PC-9 (cell line): ENCODE measurements at regions not wholly inside any gene's neighbourhood (a gene's known extent, or its start where the extent isn't known, plus 50 kb on each side); places are given as distances from the start of the nearest gene placed in this dataset.

Source experiments
- BruUV-seq: library from RNA; stranded (reverse); fragments of 400-500 nt; replicated peaks from 2 replicates; lab custom pipeline; 2021; lab: Mats Ljungman, UMichigan
- CTCF ChIA-PET: fragments of 300-600 bp; sonication (Branson Sonifier 250); formaldehyde crosslinking; loops from one replicate; lab custom pipeline; 2022; ENCODE audit warnings: antibody characterized with exemption; lab: Charles Lee
- POLR2A ChIA-PET: fragments of 300-600 bp; sonication (Branson Sonifier 250); formaldehyde crosslinking; loops from one replicate; lab custom pipeline; 2022; ENCODE audit warnings: antibody characterized with exemption; ENCODE audit not compliant: unreplicated experiment; lab: Charles Lee
- DNase-seq, 2 experiments: peaks; one replicate each; pipeline versions ENCODE4 v3.0.0 to v3.0.0-alpha.2; 2015 to 2022; ENCODE audit warnings: mixed read lengths in 1 of 2
- H2AFZ ChIP-seq: fragments of 200-600 bp; sonication (generic); 2 replicates; pipeline ENCODE4 v1.8.1; 2017; ENCODE audit warnings: antibody characterized with exemption
- H3F3A ChIP-seq: fragments of 200-600 bp; sonication (generic); 2 replicates; pipeline ENCODE4 v1.8.1; 2017; ENCODE audit warnings: antibody characterized with exemption, mild to moderate bottlenecking, low read depth; ENCODE audit not compliant: insufficient read depth
- H3K27ac ChIP-seq: fragments of 200-600 bp; sonication (generic); 2 replicates; pipeline ENCODE4 v1.6.1; 2016; ENCODE audit warnings: mixed run types
- H3K27me3 ChIP-seq: fragments of 200-600 bp; sonication (generic); 2 replicates; pipeline ENCODE4 v1.6.1; 2016; ENCODE audit warnings: low read depth, mixed run types; ENCODE audit not compliant: insufficient read depth
- H3K36me3 ChIP-seq: fragments of 200-600 bp; sonication (generic); 2 replicates; pipeline ENCODE4 v1.6.1; 2016; ENCODE audit warnings: low read depth, mixed run types
- H3K4me1 ChIP-seq: fragments of 200-600 bp; sonication (generic); replicated peaks from 2 replicates; pipeline ENCODE4 v1.6.1; 2016; ENCODE audit warnings: mixed run types; ENCODE audit not compliant: insufficient read depth
- H3K4me2 ChIP-seq: fragments of 200-600 bp; sonication (generic); 2 replicates; pipeline ENCODE4 v1.6.1; 2017; ENCODE audit warnings: mixed run types
- H3K4me3 ChIP-seq: fragments of 200-600 bp; sonication (generic); 2 replicates; pipeline ENCODE4 v1.6.1; 2016; ENCODE audit warnings: mixed run types
- H3K79me2 ChIP-seq: fragments of 200-600 bp; sonication (generic); 2 replicates; pipeline ENCODE4 v1.6.1; 2017; ENCODE audit warnings: low read depth, mixed run types
- H3K9me2 ChIP-seq: fragments of 200-600 bp; sonication (generic); 2 replicates; pipeline ENCODE4 v1.8.1; 2017; ENCODE audit warnings: mild to moderate bottlenecking; ENCODE audit not compliant: insufficient read depth
- H3K9me3 ChIP-seq: fragments of 200-600 bp; sonication (generic); 2 replicates; pipeline ENCODE4 v1.8.1; 2016; ENCODE audit warnings: low read depth; ENCODE audit not compliant: insufficient read depth
- H4K20me1 ChIP-seq: fragments of 200-600 bp; sonication (generic); 2 replicates; pipeline ENCODE4 v1.8.1; 2017; ENCODE audit not compliant: insufficient read depth
- EZH2 ChIP-seq: fragments of 200-600 bp; sonication (generic); IDR thresholded peaks from 2 replicates; pipeline ENCODE4 v1.8.0; 2017; ENCODE audit warnings: antibody characterized with exemption, low read depth
- intact Hi-C: fragments of 100-400 bp; cut with micrococcal nuclease; formaldehyde crosslinking; loops from one replicate; pipeline ENCODE4 v1.10.0; 2022; ENCODE audit not compliant: unreplicated experiment
- TF ChIP-seq, protein P1 (sequence below): fragments of 200-600 bp; sonication (generic); conservative IDR thresholded peaks from 2 replicates; pipeline ENCODE4 v1.6.1; 2017; ENCODE audit warnings: mixed run types, antibody characterized with exemption, mild to moderate bottlenecking, moderate library complexity

- Histone ChIP-seq H3K4me2 (no peak overlapping the region), H3K36me3 (no peaks in the 10 kb centered on the region), H3K4me1 (no peaks in the 10 kb centered on the region), H3K27ac (no peak overlapping the region), H4K20me1 (no peaks in the 10 kb centered on the region), H3K27me3 (no peaks in the 10 kb centered on the region), H3K9me3 (no peaks in the 10 kb centered on the region), H3K4me3 (no peak overlapping the region), H2AFZ (no peak overlapping the region), H3K79me2 (no peaks in the 10 kb centered on the region), H3K9me2 (no peaks in the 10 kb centered on the region), H3F3A (no peaks in the 10 kb centered on the region)
- BruUV-seq = no TSS peak
- DNase-seq = no peak
- POLR2A ChIA-PET = no interaction called here
- TF ChIP-seq, protein P1, sequence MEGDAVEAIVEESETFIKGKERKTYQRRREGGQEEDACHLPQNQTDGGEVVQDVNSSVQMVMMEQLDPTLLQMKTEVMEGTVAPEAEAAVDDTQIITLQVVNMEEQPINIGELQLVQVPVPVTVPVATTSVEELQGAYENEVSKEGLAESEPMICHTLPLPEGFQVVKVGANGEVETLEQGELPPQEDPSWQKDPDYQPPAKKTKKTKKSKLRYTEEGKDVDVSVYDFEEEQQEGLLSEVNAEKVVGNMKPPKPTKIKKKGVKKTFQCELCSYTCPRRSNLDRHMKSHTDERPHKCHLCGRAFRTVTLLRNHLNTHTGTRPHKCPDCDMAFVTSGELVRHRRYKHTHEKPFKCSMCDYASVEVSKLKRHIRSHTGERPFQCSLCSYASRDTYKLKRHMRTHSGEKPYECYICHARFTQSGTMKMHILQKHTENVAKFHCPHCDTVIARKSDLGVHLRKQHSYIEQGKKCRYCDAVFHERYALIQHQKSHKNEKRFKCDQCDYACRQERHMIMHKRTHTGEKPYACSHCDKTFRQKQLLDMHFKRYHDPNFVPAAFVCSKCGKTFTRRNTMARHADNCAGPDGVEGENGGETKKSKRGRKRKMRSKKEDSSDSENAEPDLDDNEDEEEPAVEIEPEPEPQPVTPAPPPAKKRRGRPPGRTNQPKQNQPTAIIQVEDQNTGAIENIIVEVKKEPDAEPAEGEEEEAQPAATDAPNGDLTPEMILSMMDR = no peak
- no peak for TF ChIP-seq EZH2
- intact Hi-C loops = no loop called here
- CTCF ChIA-PET = no interaction called here
Measured at GRCh38 chr13:33626407-33626806, 191.5 kb upstream of the RFC3 start.

DNA sequence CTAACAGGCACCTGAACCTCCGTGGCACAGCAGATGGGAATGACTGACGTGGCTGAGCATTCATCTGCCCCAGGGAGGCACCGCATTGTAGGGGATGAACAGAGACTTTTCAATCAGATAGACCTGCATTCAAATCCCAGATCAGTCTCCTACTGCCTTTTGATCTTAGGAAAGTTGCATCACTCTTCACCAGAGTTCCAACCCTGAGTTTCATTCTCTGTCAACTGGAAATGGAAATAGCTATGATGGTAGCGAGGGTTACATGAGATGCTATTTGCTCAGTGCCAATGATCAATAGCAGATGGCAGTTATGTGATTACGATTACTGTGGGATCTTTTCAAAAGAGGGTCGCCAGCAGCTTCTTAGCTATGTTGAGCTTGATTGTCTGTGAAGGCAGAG is 189.3 kb upstream of the RFC3 start:
- H4K20me1 ChIP-seq = no peaks in the 10 kb centered on the region
- H2AFZ ChIP-seq = no peak overlapping the region; the same call in 1 of the 2 replicates
- no peak overlapping the region for H3K27ac ChIP-seq
- H3K36me3 ChIP-seq = no peaks in the 10 kb centered on the region
- intact Hi-C loops = no loop called here
- CTCF ChIA-PET = no interaction called here
- no peaks in the 10 kb centered on the region for H3K27me3 ChIP-seq
- BruUV-seq = no TSS peak
- no peak for DNase-seq
- H3K9me2 ChIP-seq = 0 out of 2 replicates have a peak, but pooled peaks cover 6% of the 10 kb centered on the region
- TF ChIP-seq EZH2 = no peak
- TF ChIP-seq, protein P1 = no peak
- no peaks in the 10 kb centered on the region for H3K79me2 ChIP-seq
- H3K4me2 ChIP-seq = no peak overlapping the region
- no peaks in the 10 kb centered on the region for H3K4me1 ChIP-seq
- POLR2A ChIA-PET = no interaction called here
- no peaks in the 10 kb centered on the region for H3K9me3 ChIP-seq
- no peaks in the 10 kb centered on the region for H3F3A ChIP-seq
- H3K4me3 ChIP-seq = no peak overlapping the region

DNA sequence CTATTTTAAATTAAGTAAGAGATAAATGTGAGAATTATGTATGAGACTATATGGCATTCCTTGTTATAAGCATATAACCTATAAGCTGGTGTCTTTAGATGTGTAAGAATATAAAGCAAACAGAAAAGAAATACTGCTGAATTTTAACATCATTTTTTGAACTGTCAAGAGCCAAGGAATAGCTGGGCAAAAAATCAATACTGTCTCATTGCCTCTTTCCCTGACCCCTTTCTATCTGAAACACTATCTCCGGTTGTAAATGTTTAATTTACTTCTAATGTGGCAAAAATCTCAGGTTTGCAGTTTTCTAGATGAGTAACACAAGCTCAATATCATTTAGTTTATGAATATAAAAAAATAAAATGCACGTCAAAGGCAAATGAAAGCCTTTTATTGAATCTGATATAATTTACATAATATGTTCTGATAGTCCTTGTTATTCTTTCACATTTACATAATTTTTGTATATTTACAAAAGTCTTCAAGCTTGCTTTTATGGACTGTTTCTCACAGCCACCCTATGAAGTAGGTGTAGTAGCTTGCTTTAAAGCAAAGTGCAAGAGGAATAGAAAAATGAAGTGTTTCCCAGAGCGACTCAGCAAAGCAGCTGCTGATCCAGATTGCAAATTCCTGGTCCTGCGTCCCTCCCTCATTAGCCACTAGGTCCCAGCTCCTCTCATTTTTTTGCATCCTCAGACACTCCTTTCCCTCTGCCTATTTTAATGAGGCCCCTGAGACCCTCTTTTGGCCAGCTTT is 188.2 kb upstream of the RFC3 start:
- ChIA-PET CTCF (no interaction called here), POLR2A (interaction anchor here (0.6 kb wide), 1 partner anchor 76 kb away, joined by 4 read pairs; no protein-coding TSS in a partner anchor)
- H3K9me2 ChIP-seq = 0 out of 2 replicates have a peak, but pooled peaks cover 6% of the 10 kb centered on the region
- intact Hi-C loops = no loop called here
- no peak for DNase-seq
- no peaks in the 10 kb centered on the region for H3K36me3 ChIP-seq
- no peaks in the 10 kb centered on the region for H3K4me1 ChIP-seq
- no peaks in the 10 kb centered on the region for H3K27me3 ChIP-seq
- no peaks in the 10 kb centered on the region for H3K79me2 ChIP-seq
- no peak overlapping the region for H3K27ac ChIP-seq
- TF ChIP-seq, protein P1 = no peak
- TF ChIP-seq EZH2 = no peak
- no peak overlapping the region for H3K4me3 ChIP-seq
- H2AFZ ChIP-seq = no peak overlapping the region
- H3K4me2 ChIP-seq = no peak overlapping the region
- H3F3A ChIP-seq = no peaks in the 10 kb centered on the region
- no TSS peak for BruUV-seq
- no peaks in the 10 kb centered on the region for H4K20me1 ChIP-seq
- H3K9me3 ChIP-seq = no peaks in the 10 kb centered on the region
